GM23248 (cell line): ENCODE measurements at regions not wholly inside any gene's neighbourhood (a gene's known extent, or its start where the extent isn't known, plus 50 kb on each side); places are given as distances from the start of the nearest gene placed in this dataset.

Experiments
- EZH2 ChIP-seq: fragments of 200-600 bp; sonication (generic); IDR thresholded peaks from 2 replicates; pipeline ENCODE4 v1.6.1; 2018; ENCODE audit warnings: antibody characterized with exemption, mild to moderate bottlenecking; ENCODE audit not compliant: insufficient read depth, poor library complexity, severe bottlenecking
- EZH2phosphoT487 ChIP-seq: fragments of 200-600 bp; sonication (generic); IDR thresholded peaks from 2 replicates; pipeline ENCODE4 v1.6.1; 2018; ENCODE audit warnings: antibody characterized with exemption, moderate library complexity, mild to moderate bottlenecking, low read depth; ENCODE audit not compliant: insufficient read depth

DNA sequence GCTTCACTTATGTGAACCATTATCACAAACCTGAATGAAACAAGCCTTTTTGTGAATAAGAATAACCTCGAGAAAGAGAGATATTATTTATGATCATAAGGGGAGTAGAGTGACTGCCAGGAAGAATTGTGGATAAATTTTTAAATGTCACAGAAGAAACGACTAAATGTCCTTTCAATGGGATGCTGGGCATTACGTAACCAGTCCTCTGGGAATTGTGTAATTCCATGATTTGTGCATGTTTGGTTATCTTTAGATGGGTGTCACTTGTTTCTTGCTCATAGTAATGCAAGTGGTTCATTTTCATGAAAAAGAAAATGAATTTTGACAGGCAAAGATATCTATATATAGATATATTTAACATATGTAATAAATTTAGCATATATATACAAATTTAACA, 379.5 kb upstream of the AGTR1 start:
- TF ChIP-seq EZH2 (no peak), EZH2phosphoT487 (no peak)
